GM12878 (cell line): ENCODE measurements at regions not wholly inside any gene's neighbourhood (a gene's known extent, or its start where the extent isn't known, plus 50 kb on each side); places are given as distances from the start of the nearest gene placed in this dataset.

Source experiments
- CEBPZ ChIP-seq: fragments of 150-350 bp; IDR thresholded peaks from 2 replicates; pipeline ENCODE4 v1.6.1; 2016; ENCODE audit warnings: low read depth, low read length
- CHD2 ChIP-seq: IDR thresholded peaks from 2 replicates; pipeline ENCODE4 v1.6.1; 2011; ENCODE audit warnings: low read depth, low read length, improper control_type of control experiment, borderline replicate concordance
- GABPA ChIP-seq: IDR thresholded peaks from 2 replicates; pipeline ENCODE4 v1.6.1; 2014; ENCODE audit warnings: antibody characterized with exemption, low read depth, mild to moderate bottlenecking, inconsistent platforms
- POLR2AphosphoS5 ChIP-seq: IDR thresholded peaks from 2 replicates; pipeline ENCODE4 v1.6.1; 2011; ENCODE audit warnings: mild to moderate bottlenecking, low read length, inconsistent platforms
- STAT1 ChIP-seq: fragments of 450-650 bp; conservative IDR thresholded peaks from 2 replicates; pipeline ENCODE4 v1.6.1; 2014; ENCODE audit warnings: antibody characterized with exemption, mild to moderate bottlenecking
- ZNF24 ChIP-seq: fragments of 450-650 bp; IDR thresholded peaks from 2 replicates; pipeline ENCODE4 v1.6.1; 2017; ENCODE audit warnings: antibody characterized with exemption, mild to moderate bottlenecking

GRCh38 chr11:119520400-119520799 is 97.4 kb upstream of the THY1 start:
- TF ChIP-seq STAT1 (no peak), CHD2 (no peak), ZNF24 (no peak), GABPA (no peak), POLR2AphosphoS5 (no peak), CEBPZ (no peak)
